Fibroblast of mammary gland (primary cell): ENCODE measurements at regions not wholly inside any gene's neighbourhood (a gene's known extent, or its start where the extent isn't known, plus 50 kb on each side); places are given as distances from the start of the nearest gene placed in this dataset.

Experiments used
- DNase-seq: peaks from one replicate; pipeline ENCODE4 v3.0.0-alpha.2; 2010; ENCODE audit warnings: low read depth
- H3K4me3 ChIP-seq: 2 replicates; pipeline ENCODE4 v1.5.1; 2011; ENCODE audit warnings: low read depth, mild to moderate bottlenecking, low read length, moderate library complexity; ENCODE audit not compliant: control insufficient read depth
- TF ChIP-seq, protein P1 (sequence below): conservative IDR thresholded peaks from 2 replicates; pipeline ENCODE4 v1.5.1; 2011; ENCODE audit warnings: low read depth, low read length, inconsistent platforms; ENCODE audit not compliant: control insufficient read depth, insufficient read depth

- TF ChIP-seq, protein P1, sequence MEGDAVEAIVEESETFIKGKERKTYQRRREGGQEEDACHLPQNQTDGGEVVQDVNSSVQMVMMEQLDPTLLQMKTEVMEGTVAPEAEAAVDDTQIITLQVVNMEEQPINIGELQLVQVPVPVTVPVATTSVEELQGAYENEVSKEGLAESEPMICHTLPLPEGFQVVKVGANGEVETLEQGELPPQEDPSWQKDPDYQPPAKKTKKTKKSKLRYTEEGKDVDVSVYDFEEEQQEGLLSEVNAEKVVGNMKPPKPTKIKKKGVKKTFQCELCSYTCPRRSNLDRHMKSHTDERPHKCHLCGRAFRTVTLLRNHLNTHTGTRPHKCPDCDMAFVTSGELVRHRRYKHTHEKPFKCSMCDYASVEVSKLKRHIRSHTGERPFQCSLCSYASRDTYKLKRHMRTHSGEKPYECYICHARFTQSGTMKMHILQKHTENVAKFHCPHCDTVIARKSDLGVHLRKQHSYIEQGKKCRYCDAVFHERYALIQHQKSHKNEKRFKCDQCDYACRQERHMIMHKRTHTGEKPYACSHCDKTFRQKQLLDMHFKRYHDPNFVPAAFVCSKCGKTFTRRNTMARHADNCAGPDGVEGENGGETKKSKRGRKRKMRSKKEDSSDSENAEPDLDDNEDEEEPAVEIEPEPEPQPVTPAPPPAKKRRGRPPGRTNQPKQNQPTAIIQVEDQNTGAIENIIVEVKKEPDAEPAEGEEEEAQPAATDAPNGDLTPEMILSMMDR, result no peak
- no peak overlapping the region for H3K4me3 ChIP-seq
- no peak for DNase-seq
Observed at GRCh38 chr6:63121166-63121565, 90.1 kb upstream of the FKBP1C start.

GRCh38 chr6:63140114-63140513 is 71.2 kb upstream of the FKBP1C start:
- DNase-seq, result no peak
- no peak overlapping the region for H3K4me3 ChIP-seq

GRCh38 chr6:63140692-63141318 is 70.5 kb upstream of the FKBP1C start:
- no peak for DNase-seq
- TF ChIP-seq, protein P1, result no peak
- H3K4me3 ChIP-seq, result no peak overlapping the region

More at GRCh38 chr6:63140114-63140513, 71.2 kb upstream of the FKBP1C start:
- TF ChIP-seq, protein P1, result no peak

- H3K4me3 ChIP-seq, result no peak overlapping the region
- TF ChIP-seq, protein P1, result no peak
- no peak for DNase-seq
Observed at GRCh38 chr6:63149730-63150129, 61.5 kb upstream of the FKBP1C start.

DNA sequence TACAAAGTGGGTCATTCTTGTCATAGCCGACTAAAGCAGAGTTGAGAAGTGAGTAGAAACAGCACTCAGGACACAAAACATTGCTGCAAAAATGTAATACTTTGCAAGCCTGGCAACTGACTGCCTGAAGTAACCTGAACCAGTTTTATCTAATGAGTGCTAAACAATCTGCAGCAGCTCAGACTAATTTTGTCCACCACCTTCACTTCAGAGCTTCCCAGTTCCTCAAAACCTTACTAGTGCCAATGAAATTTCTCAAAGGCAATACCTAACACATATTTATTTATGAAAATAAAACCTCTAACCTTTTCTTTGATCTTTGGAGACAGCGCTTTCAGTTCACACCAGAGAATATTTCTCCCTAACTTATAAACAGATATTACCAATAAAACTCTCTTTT is 56.7 kb upstream of the FKBP1C start:
- no peak overlapping the region for H3K4me3 ChIP-seq
- DNase-seq, result no peak
- TF ChIP-seq, protein P1, result no peak
